Vagina (tissue), 2 donors: ENCODE measurements at regions not wholly inside any gene's neighbourhood (a gene's known extent, or its start where the extent isn't known, plus 50 kb on each side); places are given as distances from the start of the nearest gene placed in this dataset.

Source experiments
- DNase-seq, 2 donors: peaks; one replicate each; pipeline ENCODE4 v3.0.0-alpha.2; 2017; ENCODE audit errors: extremely low spot score in 2 of 2
- H3K27ac ChIP-seq: fragments of 200-600 bp; sonication (generic); one replicate; pipeline ENCODE4 v1.5.1; 2019
- H3K27me3 ChIP-seq: fragments of 200-600 bp; sonication (generic); one replicate; pipeline ENCODE4 v1.5.1; 2019
- H3K36me3 ChIP-seq, 2 donors: fragments of 200-600 bp; sonication (generic); one replicate each; pipeline ENCODE4 v1.5.1; 2017 to 2019
- H3K4me1 ChIP-seq: fragments of 200-600 bp; sonication (generic); one replicate; pipeline ENCODE4 v1.5.1; 2019
- H3K4me3 ChIP-seq, 2 donors: fragments of 200-600 bp; sonication (generic); 1 replicate in 1 of 2; 2 replicates in 1 of 2; pipeline ENCODE4 v1.5.1; 2016 to 2019
- H3K9me3 ChIP-seq: fragments of 200-600 bp; sonication (generic); one replicate; pipeline ENCODE4 v1.5.1; 2019
- POLR2A ChIP-seq, 2 donors: fragments of 450-650 bp; IDR thresholded peaks; one replicate each; pipeline ENCODE4 v1.6.1; 2017; ENCODE audit warnings: antibody characterized with exemption in 2 of 2, mild to moderate bottlenecking in 2 of 2, moderate library complexity in 2 of 2
- POLR2AphosphoS5 ChIP-seq, 2 donors: sonication (generic); formaldehyde crosslinking; IDR thresholded peaks; one replicate each; pipeline ENCODE4 v1.9.0; 2017; ENCODE audit warnings: antibody characterized with exemption in 2 of 2, mild to moderate bottlenecking in 2 of 2, low read depth in 1 of 2; ENCODE audit not compliant: insufficient read depth in 1 of 2
- intact Hi-C: fragments of 100-400 bp; cut with DNase I; formaldehyde crosslinking; loops from one replicate; pipeline ENCODE4 v1.15.1; 2023
- TF ChIP-seq, protein P1 (sequence below), 3 experiments: fragments of 450-650 bp in 2 of 3; fragments of 200-600 bp in 1 of 3; sonication (generic) in 1 of 3; IDR thresholded peaks; one replicate each; pipeline ENCODE4 v1.5.1; 2017 to 2019; ENCODE audit warnings: antibody characterized with exemption in 3 of 3, mild to moderate bottlenecking in 2 of 3, moderate library complexity in 2 of 3

DNA sequence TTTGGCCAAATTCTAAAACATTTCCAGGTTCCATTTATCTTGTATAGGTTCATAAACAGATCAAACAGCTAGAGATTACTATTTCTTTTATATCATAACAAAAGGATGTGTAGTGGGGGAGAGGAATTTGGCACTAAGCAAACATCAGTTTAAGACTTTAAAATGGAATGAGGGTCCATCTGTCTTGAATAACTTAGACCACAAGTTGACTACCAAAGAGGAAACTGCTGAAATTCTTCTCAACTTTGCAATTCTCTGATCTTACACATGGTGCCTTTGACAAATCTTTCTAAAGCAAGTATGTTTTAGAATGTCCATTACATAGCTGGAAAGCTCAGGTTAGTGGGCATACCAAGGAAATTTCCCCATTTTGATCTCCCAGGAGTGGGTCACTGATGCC lies 140.5 kb upstream of the ADAMTS9 start:
- Histone ChIP-seq H3K27ac (no peak overlapping the region), H3K36me3 (no peaks in the 10 kb centered on the region), H3K4me1 (no peaks in the 10 kb centered on the region), H3K27me3 (no peaks in the 10 kb centered on the region), H3K9me3 (no peaks in the 10 kb centered on the region), H3K4me3 (no peak overlapping the region)
- TF ChIP-seq, protein P1, sequence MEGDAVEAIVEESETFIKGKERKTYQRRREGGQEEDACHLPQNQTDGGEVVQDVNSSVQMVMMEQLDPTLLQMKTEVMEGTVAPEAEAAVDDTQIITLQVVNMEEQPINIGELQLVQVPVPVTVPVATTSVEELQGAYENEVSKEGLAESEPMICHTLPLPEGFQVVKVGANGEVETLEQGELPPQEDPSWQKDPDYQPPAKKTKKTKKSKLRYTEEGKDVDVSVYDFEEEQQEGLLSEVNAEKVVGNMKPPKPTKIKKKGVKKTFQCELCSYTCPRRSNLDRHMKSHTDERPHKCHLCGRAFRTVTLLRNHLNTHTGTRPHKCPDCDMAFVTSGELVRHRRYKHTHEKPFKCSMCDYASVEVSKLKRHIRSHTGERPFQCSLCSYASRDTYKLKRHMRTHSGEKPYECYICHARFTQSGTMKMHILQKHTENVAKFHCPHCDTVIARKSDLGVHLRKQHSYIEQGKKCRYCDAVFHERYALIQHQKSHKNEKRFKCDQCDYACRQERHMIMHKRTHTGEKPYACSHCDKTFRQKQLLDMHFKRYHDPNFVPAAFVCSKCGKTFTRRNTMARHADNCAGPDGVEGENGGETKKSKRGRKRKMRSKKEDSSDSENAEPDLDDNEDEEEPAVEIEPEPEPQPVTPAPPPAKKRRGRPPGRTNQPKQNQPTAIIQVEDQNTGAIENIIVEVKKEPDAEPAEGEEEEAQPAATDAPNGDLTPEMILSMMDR (IDR thresholded peaks at IDR 0.05), result no peak
- TF ChIP-seq POLR2A (IDR thresholded peaks at IDR 0.05) (no peak), POLR2AphosphoS5 (IDR thresholded peaks at IDR 0.05; ENCODE audit: insufficient read depth in 1 of 2, low read depth in 1 of 2) (no peak)
- DNase-seq, result no peak
- intact Hi-C loops, result no loop called here

DNA sequence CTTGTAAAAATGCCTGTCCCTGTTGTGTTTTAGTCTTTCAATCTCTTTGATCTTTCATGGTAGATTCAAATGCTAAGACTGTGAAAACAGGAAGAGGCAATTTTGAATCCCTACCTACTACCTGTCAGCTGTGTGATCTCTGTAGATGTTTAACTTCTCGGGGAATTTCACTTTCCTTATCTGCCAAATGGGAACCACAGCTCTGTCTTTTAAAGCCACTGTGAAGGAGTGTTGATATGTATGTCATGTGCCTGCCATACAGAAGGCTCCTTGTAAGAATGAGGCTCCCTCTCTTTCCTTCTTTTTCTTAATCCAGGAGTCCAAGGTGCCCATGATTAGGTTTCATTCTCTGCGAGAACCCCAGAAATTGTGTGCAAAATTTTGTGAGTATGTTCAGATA lies 139.6 kb upstream of the ADAMTS9 start:
- no peaks in the 10 kb centered on the region for H3K9me3 ChIP-seq
- DNase-seq, result no peak
- H3K27me3 ChIP-seq, result no peaks in the 10 kb centered on the region
- H3K36me3 ChIP-seq, result no peaks in the 10 kb centered on the region
- H3K4me3 ChIP-seq, result no peak overlapping the region
- TF ChIP-seq POLR2A (IDR thresholded peaks at IDR 0.05) (no peak), POLR2AphosphoS5 (IDR thresholded peaks at IDR 0.05; ENCODE audit: insufficient read depth in 1 of 2, low read depth in 1 of 2) (no peak)
- TF ChIP-seq, protein P1 (IDR thresholded peaks at IDR 0.05), result no peak
- H3K4me1 ChIP-seq, result no peaks in the 10 kb centered on the region
- intact Hi-C loops, result no loop called here
- no peak overlapping the region for H3K27ac ChIP-seq

DNA sequence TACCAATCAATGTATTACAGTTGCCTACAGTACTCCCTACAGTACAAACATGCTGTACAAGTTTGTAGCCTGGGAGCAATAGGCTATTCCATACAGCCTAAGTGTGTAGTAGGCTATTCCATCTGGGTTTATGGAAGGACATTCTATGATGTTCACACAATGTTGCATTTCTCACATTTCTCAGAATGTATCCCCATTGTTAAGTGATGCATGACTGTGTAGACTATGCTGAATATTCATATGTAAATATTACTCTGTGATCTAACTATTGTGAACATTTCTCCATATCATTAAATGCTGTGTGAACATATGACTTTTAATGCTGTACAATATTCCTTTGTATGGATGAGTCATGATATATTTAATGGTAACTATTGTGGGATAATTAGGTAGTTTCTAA lies 139.2 kb upstream of the ADAMTS9 start:
- Histone ChIP-seq H3K4me3 (no peak overlapping the region), H3K4me1 (no peaks in the 10 kb centered on the region), H3K27me3 (no peaks in the 10 kb centered on the region), H3K36me3 (no peaks in the 10 kb centered on the region), H3K27ac (no peak overlapping the region), H3K9me3 (no peaks in the 10 kb centered on the region)
- TF ChIP-seq POLR2AphosphoS5 (IDR thresholded peaks at IDR 0.05; ENCODE audit: insufficient read depth in 1 of 2, low read depth in 1 of 2) (no peak), POLR2A (IDR thresholded peaks at IDR 0.05) (no peak)
- TF ChIP-seq, protein P1 (IDR thresholded peaks at IDR 0.05), result no peak
- intact Hi-C loops, result no loop called here
- no peak for DNase-seq

DNA sequence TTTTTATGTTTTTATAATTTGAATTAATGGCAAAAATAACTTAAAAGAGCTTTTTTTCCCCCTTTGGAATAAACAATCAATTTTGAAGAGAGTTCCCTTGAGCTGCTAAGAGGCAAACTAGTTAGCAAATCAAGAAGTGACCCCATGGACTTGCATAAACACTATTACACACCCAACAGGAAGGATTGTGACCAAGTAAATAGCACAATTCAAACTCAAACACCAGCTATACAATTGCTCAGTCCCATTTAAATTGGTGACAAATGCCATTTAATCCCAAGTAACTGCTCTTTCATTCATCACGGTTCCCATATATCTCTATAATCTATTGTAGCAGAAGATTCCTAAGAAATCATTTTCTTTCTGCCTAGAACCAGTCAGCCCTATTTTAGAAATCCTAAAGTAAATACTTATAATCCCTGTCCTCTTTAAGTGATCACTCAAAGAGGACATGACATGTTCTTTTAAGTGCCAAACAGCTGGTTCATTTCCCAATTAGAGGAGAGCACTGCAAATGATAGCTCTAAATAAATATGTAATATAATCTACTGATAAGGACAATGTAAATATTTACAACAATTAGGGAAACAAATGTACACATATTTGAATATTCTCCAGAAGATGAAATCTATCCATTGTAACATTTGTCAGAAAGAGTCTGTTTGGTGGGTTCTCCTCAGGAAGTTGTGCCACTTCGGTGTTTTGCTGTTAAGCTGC lies 137.8 kb upstream of the ADAMTS9 start:
- H3K4me3 ChIP-seq, result no peak overlapping the region
- no peak for DNase-seq
- no peak overlapping the region for H3K27ac ChIP-seq
- no peaks in the 10 kb centered on the region for H3K27me3 ChIP-seq
- no peaks in the 10 kb centered on the region for H3K9me3 ChIP-seq
- intact Hi-C loops, result no loop called here
- no peaks in the 10 kb centered on the region for H3K4me1 ChIP-seq
- TF ChIP-seq, protein P1 (IDR thresholded peaks at IDR 0.05), result no peak
- TF ChIP-seq POLR2A (IDR thresholded peaks at IDR 0.05), result no peak
- TF ChIP-seq POLR2AphosphoS5 (IDR thresholded peaks at IDR 0.05; ENCODE audit: insufficient read depth in 1 of 2, low read depth in 1 of 2), result no peak
- H3K36me3 ChIP-seq, result no peaks in the 10 kb centered on the region

DNA sequence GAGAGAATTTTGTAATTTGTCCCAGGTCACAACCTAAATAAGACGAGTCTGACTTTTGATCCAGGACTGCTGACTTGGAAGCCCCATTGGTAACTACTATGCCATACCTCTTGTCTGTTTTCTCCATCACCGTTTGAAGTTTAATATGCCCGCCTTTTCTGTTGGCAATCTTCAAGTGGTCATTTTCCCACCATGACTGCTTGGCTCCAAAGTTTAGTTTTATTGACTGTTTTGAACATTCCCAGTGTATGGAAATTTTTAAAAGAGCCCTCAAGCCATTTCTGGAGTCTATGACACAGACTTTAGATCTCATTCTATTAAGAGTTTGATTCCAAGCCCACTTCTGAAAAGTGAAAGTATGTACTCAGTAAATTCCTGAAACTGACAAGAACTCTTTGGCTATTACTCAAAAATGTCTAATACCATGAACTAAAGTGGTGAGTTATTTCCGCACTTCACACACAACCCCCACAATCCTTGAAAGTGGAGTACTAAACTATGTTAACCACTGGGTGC lies 136.7 kb upstream of the ADAMTS9 start:
- DNase-seq, result no peak
- no peaks in the 10 kb centered on the region for H3K4me1 ChIP-seq
- no peak overlapping the region for H3K4me3 ChIP-seq
- H3K9me3 ChIP-seq, result no peaks in the 10 kb centered on the region
- intact Hi-C loops, result no loop called here
- H3K36me3 ChIP-seq, result no peaks in the 10 kb centered on the region
- H3K27me3 ChIP-seq, result no peaks in the 10 kb centered on the region
- H3K27ac ChIP-seq, result no peak overlapping the region
- TF ChIP-seq POLR2A (IDR thresholded peaks at IDR 0.05), result no peak
- TF ChIP-seq, protein P1 (IDR thresholded peaks at IDR 0.05), result no peak
